ENCODE measurements at regions not wholly inside any gene's neighbourhood (a gene's known extent, or its start where the extent isn't known, plus 50 kb on each side); places are given as distances from the start of the nearest gene placed in this dataset.
A peak's percentile ranks its signal among the peaks of the same experiment; 100 is the strongest.

GRCh38 chr3:11718637-11719405 is 75.1 kb upstream of the VGLL4 start:
- intact Hi-C loops (cut with micrococcal nuclease) = loop anchor here (2.0 to 5.0 kb wide), 3 partner anchors 52 to 150 kb away; no protein-coding TSS in a partner anchor
- H3K4me1 Mint-ChIP-seq (ENCODE audit: insufficient read depth, unreplicated experiment) = peaks cover 12% of the 10 kb centered on the region
- H3K4me3 Mint-ChIP-seq (ENCODE audit: unreplicated experiment) = peak overlapping the region; percentile 98
- ChIA-PET POLR2A (interaction anchor here (0.6 to 4.5 kb wide), 28 partner anchors 11 to 479 kb away, joined by 3 to 72 read pairs (median 4); partner anchors contain the start of genes ATG7, TAMM41 and VGLL4), CTCF (no interaction called here)
- no peaks in the 10 kb centered on the region for H3K27me3 Mint-ChIP-seq (ENCODE audit: insufficient read depth, unreplicated experiment)
- TF ChIP-seq CTCF (IDR thresholded peaks at IDR 0.05; ENCODE audit: unreplicated experiment) = no peak
- BruUV-seq (replicated peaks) = no TSS peak
- peak; percentile 60 for DNase-seq (ENCODE audit: unreplicated experiment)
- peaks cover 4% of the 10 kb centered on the region for H3K36me3 Mint-ChIP-seq (ENCODE audit: insufficient read depth, unreplicated experiment)
- no peaks in the 10 kb centered on the region for H3K9me3 Mint-ChIP-seq (ENCODE audit: unreplicated experiment)
- peak overlapping the region; percentile 85 for H3K27ac Mint-ChIP-seq (ENCODE audit: low read depth, unreplicated experiment)

GRCh38 chr3:11717768-11718636 is 74.3 kb upstream of the VGLL4 start:
- CTCF ChIA-PET = interaction anchor here (1.0 kb wide), 1 partner anchor 53 kb away, joined by 3 read pairs; no protein-coding TSS in a partner anchor
- Mint-ChIP-seq H3K27me3 (ENCODE audit: insufficient read depth, unreplicated experiment) (no peaks in the 10 kb centered on the region), H3K4me3 (ENCODE audit: unreplicated experiment) (peak overlapping the region; percentile 98), H3K36me3 (ENCODE audit: insufficient read depth, unreplicated experiment) (peaks cover 4% of the 10 kb centered on the region), H3K27ac (ENCODE audit: low read depth, unreplicated experiment) (peak overlapping the region; percentile 85), H3K9me3 (ENCODE audit: unreplicated experiment) (no peaks in the 10 kb centered on the region), H3K4me1 (ENCODE audit: insufficient read depth, unreplicated experiment) (peaks cover 17% of the 10 kb centered on the region)
- POLR2A ChIA-PET = interaction anchor here (0.7 to 4.5 kb wide), 23 partner anchors 11 to 839 kb away, joined by 3 to 72 read pairs (median 5); partner anchors contain the start of genes MKRN2, TAMM41 and VGLL4
- intact Hi-C loops (cut with micrococcal nuclease) = loop anchor here (2.0 to 5.0 kb wide), 3 partner anchors 53 to 149 kb away; no protein-coding TSS in a partner anchor
- no peak for TF ChIP-seq CTCF (IDR thresholded peaks at IDR 0.05; ENCODE audit: unreplicated experiment)
- BruUV-seq (replicated peaks) = TSS peak; percentile 34
- DNase-seq (ENCODE audit: unreplicated experiment) = peak; percentile 41

GRCh38 chr3:11717301-11717700 is 73.6 kb upstream of the VGLL4 start:
- ChIA-PET CTCF (interaction anchor here (0.5 to 1.5 kb wide), 7 partner anchors 17 to 888 kb away, joined by 3 to 4 read pairs (median 3); partner anchors contain the start of gene TAMM41), POLR2A (interaction anchor here (0.7 to 4.5 kb wide), 17 partner anchors 10 to 840 kb away, joined by 3 to 72 read pairs (median 8); partner anchors contain the start of genes MKRN2, TAMM41 and VGLL4)
- H3K36me3 Mint-ChIP-seq (ENCODE audit: insufficient read depth, unreplicated experiment) = peaks cover 4% of the 10 kb centered on the region
- H3K4me3 Mint-ChIP-seq (ENCODE audit: unreplicated experiment) = peak overlapping the region; percentile 98
- intact Hi-C loops (cut with micrococcal nuclease) = loop anchor here (5.0 kb wide), 1 partner anchor 65 kb away; no protein-coding TSS in a partner anchor
- H3K27me3 Mint-ChIP-seq (ENCODE audit: insufficient read depth, unreplicated experiment) = no peaks in the 10 kb centered on the region
- peaks cover 24% of the 10 kb centered on the region for H3K4me1 Mint-ChIP-seq (ENCODE audit: insufficient read depth, unreplicated experiment)
- peak; percentile 45 for DNase-seq (ENCODE audit: unreplicated experiment)
- peak overlapping the region; percentile 85 for H3K27ac Mint-ChIP-seq (ENCODE audit: low read depth, unreplicated experiment)
- BruUV-seq (replicated peaks) = no TSS peak
- H3K9me3 Mint-ChIP-seq (ENCODE audit: unreplicated experiment) = no peaks in the 10 kb centered on the region
- no peak for TF ChIP-seq CTCF (IDR thresholded peaks at IDR 0.05; ENCODE audit: unreplicated experiment)

Data from MCF 10A (cell line).